B cell (primary cell): ENCODE measurements at regions not wholly inside any gene's neighbourhood (a gene's known extent, or its start where the extent isn't known, plus 50 kb on each side); places are given as distances from the start of the nearest gene placed in this dataset.

Source experiments
- ATAC-seq: fragments of 200-7000 bp; cut with Tn5 transposase; one replicate; pipeline ENCODE4 v1.10.0; 2021; ENCODE audit warnings: low read depth, mild to moderate bottlenecking, moderate number of reproducible peaks, moderate library complexity
- CTCF ChIA-PET: fragments of 350-600 bp; sonication (Branson Sonifier 250); formaldehyde crosslinking; loops from one replicate; lab custom pipeline; 2021; ENCODE audit warnings: antibody characterized with exemption, inconsistent platforms; lab: Charles Lee
- POLR2A ChIA-PET: fragments of 350-600 bp; sonication (Branson Sonifier 250); formaldehyde crosslinking; loops from one replicate; lab custom pipeline; 2021; ENCODE audit warnings: antibody characterized with exemption; lab: Charles Lee
- DNase-seq: peaks from one replicate; pipeline ENCODE4 v3.0.0; 2013
- H2AFZ ChIP-seq: 2 replicates; pipeline ENCODE4 v1.6.1; 2012; ENCODE audit warnings: mild to moderate bottlenecking, low read depth, low read length; ENCODE audit not compliant: insufficient read depth, poor library complexity, severe bottlenecking
- H3K27ac ChIP-seq, 2 donors: 1 replicate in 1 of 2; 2 replicates in 1 of 2; pipeline ENCODE4 v1.5.1; 2012 to 2013; ENCODE audit warnings: low read length in 2 of 2, mild to moderate bottlenecking in 2 of 2, moderate library complexity in 1 of 2
- H3K27me3 ChIP-seq, 4 experiments: fragments of 200-600 bp in 1 of 4; sonication (generic) in 1 of 4; replicated peaks in 1 of 4; 1 replicate in 2 of 4; 2 replicates in 2 of 4; pipeline versions ENCODE4 v1.6.1 to v1.7.0; 2013 to 2016; ENCODE audit warnings: low read length in 3 of 4, mild to moderate bottlenecking in 2 of 4, mixed read lengths in 1 of 4, moderate library complexity in 1 of 4; ENCODE audit not compliant: insufficient read depth in 4 of 4, control insufficient read depth in 3 of 4; ENCODE audit errors: control extremely low read depth in 1 of 4
- H3K36me3 ChIP-seq, 2 experiments: replicated peaks in 1 of 2; 1 replicate in 1 of 2; 2 replicates in 1 of 2; pipeline versions ENCODE4 v1.6.1 to v1.7.1; 2013; ENCODE audit warnings: low read length in 1 of 2; ENCODE audit not compliant: insufficient read depth in 2 of 2, control insufficient read depth in 1 of 2; ENCODE audit errors: control extremely low read depth in 1 of 2, extremely low read depth in 1 of 2
- H3K4me1 ChIP-seq, 2 donors: fragments of 200-600 bp in 1 of 2; sonication (generic) in 1 of 2; 1 replicate in 1 of 2; 2 replicates in 1 of 2; pipeline versions ENCODE4 v1.5.1 to v1.6.1; 2013 to 2017; ENCODE audit warnings: low read length in 2 of 2; ENCODE audit not compliant: control insufficient read depth in 2 of 2, insufficient read depth in 2 of 2
- H3K4me2 ChIP-seq: replicated peaks from 2 replicates; pipeline ENCODE3; 2012; ENCODE audit warnings: mild to moderate bottlenecking, low read depth, low read length; ENCODE audit not compliant: poor library complexity, severe bottlenecking
- H3K4me3 ChIP-seq, 5 experiments: fragments of 200-600 bp in 1 of 5; sonication (generic) in 1 of 5; 1 replicate in 3 of 5; 2 replicates in 2 of 5; pipeline versions ENCODE4 v1.5.1 to v1.7.0; 2011 to 2016; ENCODE audit warnings: low read length in 4 of 5, mild to moderate bottlenecking in 4 of 5, low read depth in 2 of 5, control low read depth in 1 of 5, moderate library complexity in 1 of 5; ENCODE audit not compliant: insufficient read depth in 1 of 5; ENCODE audit errors: control extremely low read depth in 1 of 5, extremely low read depth in 1 of 5
- H3K79me2 ChIP-seq: fragments of 200-600 bp; sonication (generic); one replicate; pipeline ENCODE4 v1.6.0; 2016; ENCODE audit warnings: low read length; ENCODE audit not compliant: control insufficient read depth, insufficient read depth
- H3K9ac ChIP-seq: fragments of 200-600 bp; sonication (generic); 2 replicates; pipeline ENCODE4 v1.6.1; 2017; ENCODE audit warnings: mild to moderate bottlenecking, low read length, moderate library complexity
- H3K9me3 ChIP-seq, 3 donors: one replicate each; pipeline versions ENCODE4 v1.6.1 to v1.7.1; 2013; ENCODE audit warnings: low read length in 2 of 3; ENCODE audit not compliant: control insufficient read depth in 2 of 3, insufficient read depth in 1 of 3; ENCODE audit errors: control extremely low read depth in 1 of 3
- H4K20me1 ChIP-seq: 2 replicates; pipeline ENCODE4 v1.6.0; 2012; ENCODE audit warnings: mild to moderate bottlenecking, low read length; ENCODE audit not compliant: insufficient read depth, control insufficient read depth, poor library complexity, severe bottlenecking
- H3K27ac Mint-ChIP-seq: one replicate; pipeline ENCODE4 v1.8.0; 2021; ENCODE audit warnings: mixed read lengths
- H3K27me3 Mint-ChIP-seq: one replicate; pipeline ENCODE4 v1.8.0; 2021; ENCODE audit warnings: mixed read lengths
- H3K4me1 Mint-ChIP-seq: one replicate; pipeline ENCODE4 v1.8.0; 2021; ENCODE audit warnings: mixed read lengths
- H3K4me3 Mint-ChIP-seq: one replicate; pipeline ENCODE4 v1.8.0; 2021; ENCODE audit warnings: mixed read lengths
- H3K9me3 Mint-ChIP-seq: one replicate; pipeline ENCODE4 v1.8.0; 2022; ENCODE audit warnings: mixed read lengths; ENCODE audit not compliant: insufficient read depth
- CTCF ChIP-seq: fragments of 200-600 bp; IDR thresholded peaks from one replicate; pipeline ENCODE4 v1.8.0; 2022; ENCODE audit warnings: antibody characterized with exemption, mild to moderate bottlenecking
- EZH2 ChIP-seq: IDR thresholded peaks from 2 replicates; pipeline ENCODE4 v1.6.1; 2012; ENCODE audit warnings: borderline replicate concordance, low read depth, mild to moderate bottlenecking, moderate library complexity, low read length; ENCODE audit not compliant: insufficient read depth, poor library complexity, severe bottlenecking
- WGBS: methylation state at CpG from one replicate; pipeline ENCODE4 v1.1.5; 2013; ENCODE audit warnings: missing lambda C conversion rate; ENCODE audit not compliant: insufficient coverage; 5-methylcytosine and 5-hydroxymethylcytosine counted together
- intact Hi-C: fragments of 100-400 bp; cut with micrococcal nuclease; formaldehyde crosslinking; loops from one replicate; pipeline ENCODE4 v1.10.0; 2022

GRCh38 chr4:175273995-175274753 is 356.0 kb downstream of the ADAM29 start:
- Mint-ChIP-seq H3K4me1 (no peaks in the 10 kb centered on the region), H3K4me3 (no peak overlapping the region), H3K27me3 (no peaks in the 10 kb centered on the region), H3K9me3 (no peaks in the 10 kb centered on the region), H3K27ac (no peak overlapping the region)
- Histone ChIP-seq H3K27me3 (no peaks in the 10 kb centered on the region), H3K9ac (no peak overlapping the region), H3K27ac (no peak overlapping the region), H3K4me3 (no peak overlapping the region), H2AFZ (no peak overlapping the region), H3K4me1 (no peaks in the 10 kb centered on the region), H3K9me3 (no peaks in the 10 kb centered on the region), H4K20me1 (no peaks in the 10 kb centered on the region), H3K4me2 (no peak overlapping the region), H3K79me2 (no peaks in the 10 kb centered on the region), H3K36me3 (no peaks in the 10 kb centered on the region)
- DNase-seq (no peak), ATAC-seq (no peak)
- 93% methylated on average over 2 of the region's 4 CpGs for WGBS
- intact Hi-C loops = no loop called here
- CTCF ChIA-PET = no interaction called here
- TF ChIP-seq CTCF = no peak
- no peak for TF ChIP-seq EZH2
- POLR2A ChIA-PET = no interaction called here

- Histone ChIP-seq H4K20me1 (no peaks in the 10 kb centered on the region), H3K9ac (no peak overlapping the region), H3K27me3 (no peaks in the 10 kb centered on the region), H2AFZ (no peak overlapping the region), H3K9me3 (no peaks in the 10 kb centered on the region), H3K4me3 (no peak overlapping the region), H3K36me3 (no peaks in the 10 kb centered on the region), H3K4me2 (no peak overlapping the region), H3K27ac (no peak overlapping the region), H3K79me2 (no peaks in the 10 kb centered on the region), H3K4me1 (no peaks in the 10 kb centered on the region)
- H3K27me3 Mint-ChIP-seq = no peaks in the 10 kb centered on the region
- H3K4me3 Mint-ChIP-seq = no peak overlapping the region
- ATAC-seq (no peak), DNase-seq (no peak)
- H3K4me1 Mint-ChIP-seq = no peaks in the 10 kb centered on the region
- POLR2A ChIA-PET = no interaction called here
- H3K9me3 Mint-ChIP-seq = no peaks in the 10 kb centered on the region
- CTCF ChIA-PET = no interaction called here
- intact Hi-C loops = no loop called here
- 100% methylated on average over 4 of the region's 7 CpGs for WGBS
- TF ChIP-seq CTCF = no peak
- TF ChIP-seq EZH2 = no peak
- H3K27ac Mint-ChIP-seq = no peak overlapping the region
Measured at GRCh38 chr4:175277816-175278215, 359.7 kb downstream of the ADAM29 start.
